Right lobe of liver (tissue), 4 donors: ENCODE measurements at regions not wholly inside any gene's neighbourhood (a gene's known extent, or its start where the extent isn't known, plus 50 kb on each side); places are given as distances from the start of the nearest gene placed in this dataset.

Experiments
- POLR2A ChIP-seq: fragments of 450-650 bp; IDR thresholded peaks from one replicate; pipeline ENCODE4 v1.6.1; 2017; ENCODE audit warnings: antibody characterized with exemption, mild to moderate bottlenecking
- TF ChIP-seq, protein P1 (sequence below), 4 donors: fragments of 200-600 bp in 3 of 4; fragments of 450-650 bp in 1 of 4; IDR thresholded peaks; one replicate each; pipeline versions ENCODE4 v1.5.1 to v1.8.0; 2016 to 2022; ENCODE audit warnings: antibody characterized with exemption in 4 of 4, mild to moderate bottlenecking in 2 of 4
- donor health status: DM: no; HTN: no; CAD: no.
- donor health status: DM: no; HTN: no; CAD: no.
- donor health status: DM: no; HTN: yes; CAD: no.

DNA sequence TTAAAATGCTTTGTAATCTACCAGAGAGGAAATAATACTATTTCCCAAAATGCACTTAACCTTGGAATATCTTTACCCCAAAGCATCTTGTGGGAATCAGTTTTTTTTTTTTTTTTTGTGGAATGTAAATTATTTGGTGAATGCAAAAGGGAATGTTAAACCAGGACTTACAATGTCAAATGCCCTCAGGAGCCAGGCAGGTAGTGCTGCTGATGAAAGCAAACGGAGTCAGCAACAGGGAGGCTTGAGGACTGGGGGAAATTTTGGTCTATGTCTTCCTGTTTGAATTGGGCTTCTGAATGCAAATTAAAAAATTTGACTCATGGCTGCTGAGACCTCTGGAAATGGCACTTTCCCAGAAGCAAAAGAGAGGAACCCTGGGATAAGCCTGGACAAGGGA lies 96.5 kb upstream of the NLRP1 start:
- no peak for TF ChIP-seq POLR2A
- TF ChIP-seq, protein P1, sequence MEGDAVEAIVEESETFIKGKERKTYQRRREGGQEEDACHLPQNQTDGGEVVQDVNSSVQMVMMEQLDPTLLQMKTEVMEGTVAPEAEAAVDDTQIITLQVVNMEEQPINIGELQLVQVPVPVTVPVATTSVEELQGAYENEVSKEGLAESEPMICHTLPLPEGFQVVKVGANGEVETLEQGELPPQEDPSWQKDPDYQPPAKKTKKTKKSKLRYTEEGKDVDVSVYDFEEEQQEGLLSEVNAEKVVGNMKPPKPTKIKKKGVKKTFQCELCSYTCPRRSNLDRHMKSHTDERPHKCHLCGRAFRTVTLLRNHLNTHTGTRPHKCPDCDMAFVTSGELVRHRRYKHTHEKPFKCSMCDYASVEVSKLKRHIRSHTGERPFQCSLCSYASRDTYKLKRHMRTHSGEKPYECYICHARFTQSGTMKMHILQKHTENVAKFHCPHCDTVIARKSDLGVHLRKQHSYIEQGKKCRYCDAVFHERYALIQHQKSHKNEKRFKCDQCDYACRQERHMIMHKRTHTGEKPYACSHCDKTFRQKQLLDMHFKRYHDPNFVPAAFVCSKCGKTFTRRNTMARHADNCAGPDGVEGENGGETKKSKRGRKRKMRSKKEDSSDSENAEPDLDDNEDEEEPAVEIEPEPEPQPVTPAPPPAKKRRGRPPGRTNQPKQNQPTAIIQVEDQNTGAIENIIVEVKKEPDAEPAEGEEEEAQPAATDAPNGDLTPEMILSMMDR (IDR thresholded peaks at IDR 0.05) = no peak
